ENCODE measurements at regions not wholly inside any gene's neighbourhood (a gene's known extent, or its start where the extent isn't known, plus 50 kb on each side); places are given as distances from the start of the nearest gene placed in this dataset.
A peak's percentile ranks its signal among the peaks of the same experiment; 100 is the strongest.

DNA sequence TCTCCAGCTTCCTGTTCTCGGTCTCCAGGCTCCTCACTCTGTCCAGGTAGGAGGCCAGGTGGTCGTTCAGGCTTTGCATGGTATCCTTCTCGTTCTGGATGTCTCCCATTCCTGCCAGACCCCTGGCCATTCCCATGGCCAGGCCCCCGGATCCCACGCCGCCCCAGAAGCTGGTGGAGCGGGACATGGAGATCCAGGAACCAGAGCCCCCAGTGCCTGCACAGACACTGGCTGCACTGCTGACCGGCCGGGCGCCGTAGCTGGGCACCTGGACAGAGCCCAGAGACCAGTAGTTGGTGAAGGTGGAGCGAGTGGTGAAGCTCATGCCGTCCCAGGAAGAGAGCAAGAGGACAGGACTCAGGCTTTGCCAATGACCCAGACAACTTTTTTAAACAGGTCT is 129.1 kb upstream of the WDR75 start:
- Histone ChIP-seq H3K36me3 (ENCODE audit: control insufficient read depth, insufficient read depth, low read length) (no peaks in the 10 kb centered on the region), H3K9ac (ENCODE audit: low read depth, low read length) (no peak overlapping the region), H3K14ac (replicated peaks; ENCODE audit: low read depth, low read length) (peak overlapping the region; percentile 68; the same call in 1 of the 2 replicates), H2BK120ac (ENCODE audit: low read depth, low read length) (peak overlapping the region; percentile 77; the same call in 1 of the 2 replicates), H3K9me3 (ENCODE audit: control insufficient read depth, insufficient read depth, low read length) (no peaks in the 10 kb centered on the region), H3K56ac (ENCODE audit: extremely low read depth, insufficient read depth, low read length) (no peak overlapping the region), H3K79me1 (ENCODE audit: low read depth in 1 of 2, low read length in 2 of 2) (no peaks in the 10 kb centered on the region), H2BK5ac (ENCODE audit: low read depth, low read length, poor library complexity, severe bottlenecking) (no peak overlapping the region), H2BK15ac (ENCODE audit: low read depth, low read length) (no peak overlapping the region), H3K27me3 (ENCODE audit: control insufficient read depth, insufficient read depth, low read length) (no peaks in the 10 kb centered on the region), H2AK9ac (replicated peaks; ENCODE audit: low read depth, low read length, poor library complexity) (no peak overlapping the region), H4K20me1 (ENCODE audit: insufficient read depth, low read length) (no peaks in the 10 kb centered on the region), H4K5ac (ENCODE audit: low read depth, low read length) (peak overlapping the region; percentile 11; the same call in 1 of the 2 replicates), H2AK5ac (ENCODE audit: low read depth, low read length) (peak overlapping the region; percentile 58; the same call in 1 of the 2 replicates), H3K27ac (ENCODE audit: insufficient read depth, low read length) (no peak overlapping the region), H3K18ac (ENCODE audit: low read depth, low read length) (no peak overlapping the region; the same call in 1 of the 2 replicates), H4K8ac (ENCODE audit: low read depth in 2 of 2, low read length in 2 of 2) (peak overlapping the region in 1 of 2 experiments; percentile 28; a peak in 1 of 4 replicates), H3K4ac (ENCODE audit: low read depth, low read length) (peak overlapping the region; percentile 15; the same call in 1 of the 2 replicates), H2BK20ac (ENCODE audit: low read depth, low read length) (0 out of 2 replicates have a peak overlapping the region, but pooled peaks have one; percentile 48), H2AFZ (replicated peaks; ENCODE audit: low read length, poor library complexity) (no peak overlapping the region), H3K4me3 (ENCODE audit: insufficient read depth, low read depth, low read length) (no peak overlapping the region), H3K9me1 (ENCODE audit: insufficient read depth, low read length) (peaks cover 2% of the 10 kb centered on the region; the same call in 1 of the 2 replicates), H4K91ac (ENCODE audit: insufficient read depth, low read depth, low read length) (peak overlapping the region; percentile 56; the same call in 1 of the 2 replicates), H3K4me1 (ENCODE audit: control insufficient read depth, insufficient read depth, low read length) (peaks cover 3% of the 10 kb centered on the region; the same call in 1 of the 2 replicates), H3K23ac (ENCODE audit: low read depth, low read length) (no peak overlapping the region), H3K4me2 (ENCODE audit: low read depth, low read length) (no peak overlapping the region)
- ATAC-seq (ENCODE audit: low read depth) (no peak), DNase-seq (no peak)
- ChIA-PET CTCF (no interaction called here), POLR2A (ENCODE audit: unreplicated experiment) (no interaction called here)
- 97% methylated on average over 4 of the region's 13 CpGs; no CpG with 5 or more reads in 1 of the 2 experiments for WGBS, 2 experiments (ENCODE audit: extremely low coverage in 2 of 2, insufficient read length in 1 of 2)
- TF ChIP-seq POLR2A (IDR thresholded peaks at IDR 0.05; ENCODE audit: low read depth, low read length): no peak
- TF ChIP-seq, protein P1, sequence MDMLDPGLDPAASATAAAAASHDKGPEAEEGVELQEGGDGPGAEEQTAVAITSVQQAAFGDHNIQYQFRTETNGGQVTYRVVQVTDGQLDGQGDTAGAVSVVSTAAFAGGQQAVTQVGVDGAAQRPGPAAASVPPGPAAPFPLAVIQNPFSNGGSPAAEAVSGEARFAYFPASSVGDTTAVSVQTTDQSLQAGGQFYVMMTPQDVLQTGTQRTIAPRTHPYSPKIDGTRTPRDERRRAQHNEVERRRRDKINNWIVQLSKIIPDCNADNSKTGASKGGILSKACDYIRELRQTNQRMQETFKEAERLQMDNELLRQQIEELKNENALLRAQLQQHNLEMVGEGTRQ (IDR thresholded peaks at IDR 0.05; ENCODE audit: low read depth, low read length): no peak
- TF ChIP-seq MXI1 (IDR thresholded peaks at IDR 0.05; ENCODE audit: borderline replicate concordance, low read depth, low read length): no peak
- no peak for TF ChIP-seq MAFK (IDR thresholded peaks at IDR 0.05; ENCODE audit: low read depth, low read length)
- TF ChIP-seq CEBPB (IDR thresholded peaks at IDR 0.05; ENCODE audit: low read depth, low read length): no peak
- TF ChIP-seq BHLHE40 (IDR thresholded peaks at IDR 0.05; ENCODE audit: low read depth, low read length): no peak
- TF ChIP-seq NFE2L2 (IDR thresholded peaks at IDR 0.05; ENCODE audit: low read depth, low read length): no peak
- no peak for TF ChIP-seq SMC3 (IDR thresholded peaks at IDR 0.05; ENCODE audit: low read depth, low read length)
- no peak for TF ChIP-seq RCOR1 (IDR thresholded peaks at IDR 0.05; ENCODE audit: insufficient replicate concordance, low read length)
- TF ChIP-seq, protein P2, sequence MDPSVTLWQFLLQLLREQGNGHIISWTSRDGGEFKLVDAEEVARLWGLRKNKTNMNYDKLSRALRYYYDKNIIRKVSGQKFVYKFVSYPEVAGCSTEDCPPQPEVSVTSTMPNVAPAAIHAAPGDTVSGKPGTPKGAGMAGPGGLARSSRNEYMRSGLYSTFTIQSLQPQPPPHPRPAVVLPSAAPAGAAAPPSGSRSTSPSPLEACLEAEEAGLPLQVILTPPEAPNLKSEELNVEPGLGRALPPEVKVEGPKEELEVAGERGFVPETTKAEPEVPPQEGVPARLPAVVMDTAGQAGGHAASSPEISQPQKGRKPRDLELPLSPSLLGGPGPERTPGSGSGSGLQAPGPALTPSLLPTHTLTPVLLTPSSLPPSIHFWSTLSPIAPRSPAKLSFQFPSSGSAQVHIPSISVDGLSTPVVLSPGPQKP (IDR thresholded peaks at IDR 0.05; ENCODE audit: borderline replicate concordance, low read depth, low read length): no peak
- TF ChIP-seq, protein P3, sequence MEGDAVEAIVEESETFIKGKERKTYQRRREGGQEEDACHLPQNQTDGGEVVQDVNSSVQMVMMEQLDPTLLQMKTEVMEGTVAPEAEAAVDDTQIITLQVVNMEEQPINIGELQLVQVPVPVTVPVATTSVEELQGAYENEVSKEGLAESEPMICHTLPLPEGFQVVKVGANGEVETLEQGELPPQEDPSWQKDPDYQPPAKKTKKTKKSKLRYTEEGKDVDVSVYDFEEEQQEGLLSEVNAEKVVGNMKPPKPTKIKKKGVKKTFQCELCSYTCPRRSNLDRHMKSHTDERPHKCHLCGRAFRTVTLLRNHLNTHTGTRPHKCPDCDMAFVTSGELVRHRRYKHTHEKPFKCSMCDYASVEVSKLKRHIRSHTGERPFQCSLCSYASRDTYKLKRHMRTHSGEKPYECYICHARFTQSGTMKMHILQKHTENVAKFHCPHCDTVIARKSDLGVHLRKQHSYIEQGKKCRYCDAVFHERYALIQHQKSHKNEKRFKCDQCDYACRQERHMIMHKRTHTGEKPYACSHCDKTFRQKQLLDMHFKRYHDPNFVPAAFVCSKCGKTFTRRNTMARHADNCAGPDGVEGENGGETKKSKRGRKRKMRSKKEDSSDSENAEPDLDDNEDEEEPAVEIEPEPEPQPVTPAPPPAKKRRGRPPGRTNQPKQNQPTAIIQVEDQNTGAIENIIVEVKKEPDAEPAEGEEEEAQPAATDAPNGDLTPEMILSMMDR (conservative IDR thresholded peaks at IDR 0.05; ENCODE audit: low read depth, low read length): no peak
- TF ChIP-seq RFX5 (IDR thresholded peaks at IDR 0.05; ENCODE audit: low read depth, low read length): no peak
- no peak for TF ChIP-seq RAD21 (IDR thresholded peaks at IDR 0.05; ENCODE audit: low read length)
- in situ Hi-C loops (cut with MboI; ENCODE audit: low sequenced_read_pairs) (no loop called here), intact Hi-C loops (cut with micrococcal nuclease) (no loop called here), dilution Hi-C loops (cut with HindIII; ENCODE audit: low sequenced_read_pairs, unreplicated experiment) (no loop called here)
- BruUV-seq (replicated peaks): no TSS peak

All from IMR-90 (cell line).